GM19025 (cell line): ENCODE measurements at regions not wholly inside any gene's neighbourhood (a gene's known extent, or its start where the extent isn't known, plus 50 kb on each side); places are given as distances from the start of the nearest gene placed in this dataset.

Source experiments
- ATAC-seq: cut with Tn5 transposase; IDR thresholded peaks from one replicate; pipeline ENCODE4 v1.9.1; 2021; ENCODE audit warnings: mild to moderate bottlenecking, low read depth, moderate library complexity; ENCODE audit not compliant: unreplicated experiment

- no peak for ATAC-seq
Measured at GRCh38 chr2:51213826-51214225, 181.9 kb upstream of the NRXN1 start.

GRCh38 chr2:51212374-51212773 is 180.4 kb upstream of the NRXN1 start:
- ATAC-seq: no peak

GRCh38 chr2:51208521-51208920 is 176.6 kb upstream of the NRXN1 start:
- no peak for ATAC-seq

- ATAC-seq: no peak
Measured at GRCh38 chr2:51201295-51201694, 169.4 kb upstream of the NRXN1 start.

- ATAC-seq: no peak
Measured at GRCh38 chr2:51194656-51195055, 162.7 kb upstream of the NRXN1 start.

GRCh38 chr2:51170273-51170672 is 138.3 kb upstream of the NRXN1 start:
- ATAC-seq: no peak

- ATAC-seq: no peak
Measured at GRCh38 chr2:51165534-51166260, 133.8 kb upstream of the NRXN1 start.

- ATAC-seq: no peak
Measured at GRCh38 chr2:51158251-51158650, 126.3 kb upstream of the NRXN1 start.

- ATAC-seq: no peak
Measured at GRCh38 chr2:51153236-51153635, 121.3 kb upstream of the NRXN1 start.

- ATAC-seq: no peak
Measured at GRCh38 chr2:51151490-51152140, 119.7 kb upstream of the NRXN1 start.

GRCh38 chr2:51149725-51150124 is 117.8 kb upstream of the NRXN1 start:
- ATAC-seq: no peak

- no peak for ATAC-seq
Measured at GRCh38 chr2:51145761-51146160, 113.8 kb upstream of the NRXN1 start.

- no peak for ATAC-seq
Measured at GRCh38 chr2:51120754-51121280, 88.9 kb upstream of the NRXN1 start.

GRCh38 chr2:51111532-51111931 is 79.6 kb upstream of the NRXN1 start:
- ATAC-seq: no peak

- no peak for ATAC-seq
Measured at GRCh38 chr2:51108794-51109193, 76.9 kb upstream of the NRXN1 start.

- ATAC-seq: no peak
Measured at GRCh38 chr2:51107841-51108240, 75.9 kb upstream of the NRXN1 start.

GRCh38 chr2:51105811-51106210 is 73.9 kb upstream of the NRXN1 start:
- ATAC-seq: no peak

GRCh38 chr2:51103205-51103604 is 71.3 kb upstream of the NRXN1 start:
- ATAC-seq: no peak

GRCh38 chr2:51093016-51093415 is 61.1 kb upstream of the NRXN1 start:
- ATAC-seq: no peak

GRCh38 chr2:51085420-51086068 is 53.6 kb upstream of the NRXN1 start:
- ATAC-seq: no peak

- ATAC-seq: no peak
Measured at GRCh38 chr2:51084750-51085149, 52.8 kb upstream of the NRXN1 start.
